ENCODE measurements at regions not wholly inside any gene's neighbourhood (a gene's known extent, or its start where the extent isn't known, plus 50 kb on each side); places are given as distances from the start of the nearest gene placed in this dataset.

GRCh38 chr6:4401408-4402368 is 266.3 kb upstream of the ECI2 start:
- no peak for DNase-seq (ENCODE audit: extremely low spot score)

GRCh38 chr6:4399656-4400055 is 264.3 kb upstream of the ECI2 start:
- no peak for TF ChIP-seq HDGF (IDR thresholded peaks at IDR 0.05; ENCODE audit: borderline replicate concordance)
- no peak for TF ChIP-seq CTBP1 (IDR thresholded peaks at IDR 0.05; ENCODE audit: borderline replicate concordance)
- TF ChIP-seq L3MBTL2 (conservative IDR thresholded peaks at IDR 0.05), result no peak
- no peak for TF ChIP-seq BHLHE40 (IDR thresholded peaks at IDR 0.05; ENCODE audit: borderline replicate concordance)
- TF ChIP-seq SUZ12 (IDR thresholded peaks at IDR 0.05), result no peak
- TF ChIP-seq FOXM1 (IDR thresholded peaks at IDR 0.05; ENCODE audit: borderline replicate concordance), result no peak
- no peak for TF ChIP-seq ARNT (IDR thresholded peaks at IDR 0.05)
- TF ChIP-seq ZNF384 (IDR thresholded peaks at IDR 0.05), result no peak
- TF ChIP-seq, protein P1, sequence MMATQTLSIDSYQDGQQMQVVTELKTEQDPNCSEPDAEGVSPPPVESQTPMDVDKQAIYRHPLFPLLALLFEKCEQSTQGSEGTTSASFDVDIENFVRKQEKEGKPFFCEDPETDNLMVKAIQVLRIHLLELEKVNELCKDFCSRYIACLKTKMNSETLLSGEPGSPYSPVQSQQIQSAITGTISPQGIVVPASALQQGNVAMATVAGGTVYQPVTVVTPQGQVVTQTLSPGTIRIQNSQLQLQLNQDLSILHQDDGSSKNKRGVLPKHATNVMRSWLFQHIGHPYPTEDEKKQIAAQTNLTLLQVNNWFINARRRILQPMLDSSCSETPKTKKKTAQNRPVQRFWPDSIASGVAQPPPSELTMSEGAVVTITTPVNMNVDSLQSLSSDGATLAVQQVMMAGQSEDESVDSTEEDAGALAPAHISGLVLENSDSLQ (IDR thresholded peaks at IDR 0.05), result no peak
- TF ChIP-seq SP1 (IDR thresholded peaks at IDR 0.05), result no peak
- TF ChIP-seq FOXK2 (IDR thresholded peaks at IDR 0.05), result no peak
- TF ChIP-seq TARDBP (IDR thresholded peaks at IDR 0.05), result no peak
- no peak for TF ChIP-seq NFRKB (IDR thresholded peaks at IDR 0.05)
- no peak for TF ChIP-seq FOXA1 (IDR thresholded peaks at IDR 0.05)
- TF ChIP-seq ELF4 (IDR thresholded peaks at IDR 0.05), result no peak
- TF ChIP-seq LEF1 (IDR thresholded peaks at IDR 0.05; ENCODE audit: borderline replicate concordance), result no peak
- no peak for DNase-seq (ENCODE audit: extremely low spot score)
- ChIA-PET CTCF (interaction anchor here (0.6 kb wide), 1 partner anchor 82 kb away, joined by 3 read pairs; no protein-coding TSS in a partner anchor), POLR2A (no interaction called here)

More at GRCh38 chr6:4401408-4402368, 266.3 kb upstream of the ECI2 start:
- no peak for TF ChIP-seq L3MBTL2 (conservative IDR thresholded peaks at IDR 0.05)
- no peak for TF ChIP-seq BHLHE40 (IDR thresholded peaks at IDR 0.05; ENCODE audit: borderline replicate concordance)
- TF ChIP-seq HDGF (IDR thresholded peaks at IDR 0.05; ENCODE audit: borderline replicate concordance), result no peak
- TF ChIP-seq TARDBP (IDR thresholded peaks at IDR 0.05), result no peak
- TF ChIP-seq, protein P1 (IDR thresholded peaks at IDR 0.05), result no peak
- no peak for TF ChIP-seq CTBP1 (IDR thresholded peaks at IDR 0.05; ENCODE audit: borderline replicate concordance)
- TF ChIP-seq ELF4 (IDR thresholded peaks at IDR 0.05), result no peak
- TF ChIP-seq FOXM1 (IDR thresholded peaks at IDR 0.05; ENCODE audit: borderline replicate concordance), result no peak
- no peak for TF ChIP-seq ARNT (IDR thresholded peaks at IDR 0.05)
- TF ChIP-seq FOXK2 (IDR thresholded peaks at IDR 0.05), result no peak
- TF ChIP-seq SUZ12 (IDR thresholded peaks at IDR 0.05), result no peak
- no peak for TF ChIP-seq LEF1 (IDR thresholded peaks at IDR 0.05; ENCODE audit: borderline replicate concordance)
- no peak for TF ChIP-seq SP1 (IDR thresholded peaks at IDR 0.05)
- ChIA-PET CTCF (no interaction called here), POLR2A (no interaction called here)

DNA sequence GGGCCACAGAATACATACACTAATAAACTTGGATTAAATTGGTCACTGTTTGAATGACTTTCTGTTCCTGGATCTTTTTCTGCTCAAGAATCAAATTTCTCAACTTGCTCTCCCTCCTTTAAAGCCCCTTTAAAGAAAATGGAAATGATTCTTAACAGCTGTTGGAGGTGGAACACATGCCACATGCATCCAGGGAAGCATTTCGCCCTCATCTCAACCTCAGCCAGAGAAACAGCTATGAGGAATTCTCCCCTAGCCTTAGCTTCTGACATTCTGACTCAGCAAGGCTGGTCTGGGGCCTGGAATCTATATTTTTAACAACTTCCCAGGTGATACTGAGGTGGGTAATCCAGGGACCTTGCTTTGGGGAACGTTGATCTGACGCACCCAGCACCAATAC is 263.4 kb upstream of the ECI2 start:
- TF ChIP-seq FOXA1 (IDR thresholded peaks at IDR 0.05), result no peak
- ChIA-PET POLR2A (no interaction called here), CTCF (no interaction called here)
- no peak for DNase-seq (ENCODE audit: extremely low spot score)

GRCh38 chr6:4397307-4397706 is 261.9 kb upstream of the ECI2 start:
- no peak for DNase-seq (ENCODE audit: extremely low spot score)
- POLR2A ChIA-PET, result no interaction called here
- TF ChIP-seq L3MBTL2 (conservative IDR thresholded peaks at IDR 0.05) (no peak), FOXM1 (IDR thresholded peaks at IDR 0.05; ENCODE audit: borderline replicate concordance) (no peak), FOXA1 (IDR thresholded peaks at IDR 0.05) (no peak), NFRKB (IDR thresholded peaks at IDR 0.05) (no peak), ELF4 (IDR thresholded peaks at IDR 0.05) (no peak), LEF1 (IDR thresholded peaks at IDR 0.05; ENCODE audit: borderline replicate concordance) (no peak), ARNT (IDR thresholded peaks at IDR 0.05) (no peak), TARDBP (IDR thresholded peaks at IDR 0.05) (no peak), ZNF384 (IDR thresholded peaks at IDR 0.05) (no peak), SUZ12 (IDR thresholded peaks at IDR 0.05) (no peak), BHLHE40 (IDR thresholded peaks at IDR 0.05; ENCODE audit: borderline replicate concordance) (no peak), HDGF (IDR thresholded peaks at IDR 0.05; ENCODE audit: borderline replicate concordance) (no peak), SP1 (IDR thresholded peaks at IDR 0.05) (no peak), CTBP1 (IDR thresholded peaks at IDR 0.05; ENCODE audit: borderline replicate concordance) (no peak), FOXK2 (IDR thresholded peaks at IDR 0.05) (no peak)
- TF ChIP-seq, protein P1 (IDR thresholded peaks at IDR 0.05), result no peak
- CTCF ChIA-PET, result no interaction called here

GRCh38 chr6:4396044-4396443 is 260.7 kb upstream of the ECI2 start:
- no peak for TF ChIP-seq ARNT (IDR thresholded peaks at IDR 0.05)
- no peak for TF ChIP-seq TARDBP (IDR thresholded peaks at IDR 0.05)
- no peak for TF ChIP-seq CTBP1 (IDR thresholded peaks at IDR 0.05; ENCODE audit: borderline replicate concordance)
- no peak for TF ChIP-seq L3MBTL2 (conservative IDR thresholded peaks at IDR 0.05)
- no peak for TF ChIP-seq SP1 (IDR thresholded peaks at IDR 0.05)
- TF ChIP-seq SUZ12 (IDR thresholded peaks at IDR 0.05), result no peak
- TF ChIP-seq ZNF384 (IDR thresholded peaks at IDR 0.05), result no peak
- TF ChIP-seq FOXM1 (IDR thresholded peaks at IDR 0.05; ENCODE audit: borderline replicate concordance), result no peak
- no peak for TF ChIP-seq ELF4 (IDR thresholded peaks at IDR 0.05)
- no peak for TF ChIP-seq LEF1 (IDR thresholded peaks at IDR 0.05; ENCODE audit: borderline replicate concordance)
- no peak for TF ChIP-seq FOXK2 (IDR thresholded peaks at IDR 0.05)
- no peak for TF ChIP-seq NFRKB (IDR thresholded peaks at IDR 0.05)
- TF ChIP-seq HDGF (IDR thresholded peaks at IDR 0.05; ENCODE audit: borderline replicate concordance), result no peak
- no peak for TF ChIP-seq BHLHE40 (IDR thresholded peaks at IDR 0.05; ENCODE audit: borderline replicate concordance)
- TF ChIP-seq FOXA1 (IDR thresholded peaks at IDR 0.05), result no peak
- TF ChIP-seq, protein P1 (IDR thresholded peaks at IDR 0.05), result no peak
- CTCF ChIA-PET, result no interaction called here
- POLR2A ChIA-PET, result no interaction called here
- DNase-seq (ENCODE audit: extremely low spot score), result no peak

Data from HEK293T (cell line).